Caco-2 (cell line): ENCODE measurements at regions not wholly inside any gene's neighbourhood (a gene's known extent, or its start where the extent isn't known, plus 50 kb on each side); places are given as distances from the start of the nearest gene placed in this dataset.

Experiments
- BruUV-seq: library from RNA; stranded (reverse); fragments of 400-500 nt; replicated peaks from 2 replicates; lab custom pipeline; 2021; lab: Mats Ljungman, UMichigan
- CTCF ChIA-PET: fragments of 300-600 bp; sonication (Branson Sonifier 250); formaldehyde crosslinking; loops from one replicate; lab custom pipeline; 2022; ENCODE audit warnings: antibody characterized with exemption; lab: Charles Lee
- POLR2A ChIA-PET: fragments of 300-600 bp; sonication (Branson Sonifier 250); formaldehyde crosslinking; loops from one replicate; lab custom pipeline; 2022; ENCODE audit warnings: antibody characterized with exemption; lab: Charles Lee
- DNase-seq, 2 experiments: peaks; one replicate each; pipeline versions ENCODE4 v3.0.0 to v3.0.0-alpha.2; 2020 to 2022
- H3K27me3 ChIP-seq: replicated peaks from 2 replicates; pipeline ENCODE4 v1.6.0; 2011; ENCODE audit warnings: low read length; ENCODE audit not compliant: control insufficient read depth, insufficient read depth
- H3K36me3 ChIP-seq: 2 replicates; pipeline ENCODE4 v1.5.1; 2011; ENCODE audit warnings: low read length; ENCODE audit not compliant: control insufficient read depth, insufficient read depth
- H3K4me1 ChIP-seq: fragments of 250-450 bp; sonication (Bioruptor Pico); 2 replicates; pipeline ENCODE4 v1.5.1; 2020; ENCODE audit warnings: mild to moderate bottlenecking
- H3K4me3 ChIP-seq: 2 replicates; pipeline ENCODE4 v1.5.1; 2011; ENCODE audit warnings: low read depth, mild to moderate bottlenecking, control low read depth, low read length
- H3K9me3 ChIP-seq: fragments of 250-450 bp; sonication (Bioruptor Pico); 2 replicates; pipeline ENCODE4 v1.5.1; 2020; ENCODE audit warnings: mild to moderate bottlenecking, moderate library complexity
- H3K27ac Mint-ChIP-seq: one replicate; pipeline ENCODE4 v1.8.0; 2022; ENCODE audit warnings: mixed read lengths; ENCODE audit not compliant: unreplicated experiment
- H3K27me3 Mint-ChIP-seq: one replicate; pipeline ENCODE4 v1.8.0; 2022; ENCODE audit warnings: mixed read lengths; ENCODE audit not compliant: insufficient read depth, unreplicated experiment
- H3K36me3 Mint-ChIP-seq: one replicate; pipeline ENCODE4 v1.8.0; 2022; ENCODE audit warnings: mild to moderate bottlenecking, mixed read lengths; ENCODE audit not compliant: insufficient read depth, unreplicated experiment
- H3K4me1 Mint-ChIP-seq: one replicate; pipeline ENCODE4 v1.8.0; 2022; ENCODE audit warnings: low read depth, mixed read lengths; ENCODE audit not compliant: unreplicated experiment
- H3K4me3 Mint-ChIP-seq: one replicate; pipeline ENCODE4 v1.8.0; 2022; ENCODE audit warnings: mild to moderate bottlenecking, moderate library complexity, mixed read lengths; ENCODE audit not compliant: unreplicated experiment
- H3K9me3 Mint-ChIP-seq: one replicate; pipeline ENCODE4 v1.8.0; 2022; ENCODE audit warnings: mixed read lengths; ENCODE audit not compliant: unreplicated experiment
- intact Hi-C: fragments of 100-400 bp; cut with micrococcal nuclease; formaldehyde crosslinking; loops from one replicate; pipeline ENCODE4 v1.10.0; 2022; ENCODE audit not compliant: unreplicated experiment
- TF ChIP-seq, protein P1 (sequence below), 2 experiments: fragments of 200-600 bp in 1 of 2; IDR thresholded peaks; 1 replicate in 1 of 2; 2 replicates in 1 of 2; pipeline versions ENCODE4 v1.5.1 to v1.8.0; 2011 to 2022; ENCODE audit warnings: antibody characterized with exemption in 1 of 2, control low read depth in 1 of 2, inconsistent platforms in 1 of 2, low read depth in 1 of 2, low read length in 1 of 2, mild to moderate bottlenecking in 1 of 2, moderate library complexity in 1 of 2; ENCODE audit not compliant: insufficient read depth in 1 of 2, severe bottlenecking in 1 of 2, unreplicated experiment in 1 of 2

DNA sequence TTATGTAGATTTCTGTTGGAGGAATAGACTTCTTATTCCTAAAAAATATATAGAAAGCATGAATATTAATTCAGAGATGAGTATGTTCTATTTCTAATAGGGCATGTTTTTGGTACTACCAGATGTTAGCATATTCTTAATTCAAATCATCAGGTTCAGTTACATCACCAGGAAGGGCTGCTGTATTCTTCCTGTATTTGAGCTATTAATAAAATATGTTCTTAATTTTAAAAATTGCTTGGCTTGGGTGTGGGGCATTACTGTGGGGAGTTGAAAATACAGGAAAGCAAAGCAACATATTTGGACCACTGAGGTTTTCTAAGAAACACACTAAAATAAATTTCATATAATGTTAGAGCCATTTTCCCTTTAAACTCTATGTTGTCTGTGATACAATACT lies 343.0 kb downstream of the EPHA4 start:
- POLR2A ChIA-PET = no interaction called here
- no TSS peak for BruUV-seq
- Histone ChIP-seq H3K9me3 (no peaks in the 10 kb centered on the region), H3K4me3 (no peak overlapping the region), H3K36me3 (no peaks in the 10 kb centered on the region), H3K4me1 (no peaks in the 10 kb centered on the region), H3K27me3 (no peaks in the 10 kb centered on the region)
- TF ChIP-seq, protein P1, sequence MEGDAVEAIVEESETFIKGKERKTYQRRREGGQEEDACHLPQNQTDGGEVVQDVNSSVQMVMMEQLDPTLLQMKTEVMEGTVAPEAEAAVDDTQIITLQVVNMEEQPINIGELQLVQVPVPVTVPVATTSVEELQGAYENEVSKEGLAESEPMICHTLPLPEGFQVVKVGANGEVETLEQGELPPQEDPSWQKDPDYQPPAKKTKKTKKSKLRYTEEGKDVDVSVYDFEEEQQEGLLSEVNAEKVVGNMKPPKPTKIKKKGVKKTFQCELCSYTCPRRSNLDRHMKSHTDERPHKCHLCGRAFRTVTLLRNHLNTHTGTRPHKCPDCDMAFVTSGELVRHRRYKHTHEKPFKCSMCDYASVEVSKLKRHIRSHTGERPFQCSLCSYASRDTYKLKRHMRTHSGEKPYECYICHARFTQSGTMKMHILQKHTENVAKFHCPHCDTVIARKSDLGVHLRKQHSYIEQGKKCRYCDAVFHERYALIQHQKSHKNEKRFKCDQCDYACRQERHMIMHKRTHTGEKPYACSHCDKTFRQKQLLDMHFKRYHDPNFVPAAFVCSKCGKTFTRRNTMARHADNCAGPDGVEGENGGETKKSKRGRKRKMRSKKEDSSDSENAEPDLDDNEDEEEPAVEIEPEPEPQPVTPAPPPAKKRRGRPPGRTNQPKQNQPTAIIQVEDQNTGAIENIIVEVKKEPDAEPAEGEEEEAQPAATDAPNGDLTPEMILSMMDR (IDR thresholded peaks at IDR 0.05; ENCODE audit: insufficient read depth in 1 of 2, low read depth in 1 of 2, low read length in 1 of 2, severe bottlenecking in 1 of 2, unreplicated experiment in 1 of 2) = no peak
- H3K4me3 Mint-ChIP-seq = no peak overlapping the region
- intact Hi-C loops = no loop called here
- CTCF ChIA-PET = no interaction called here
- no peaks in the 10 kb centered on the region for H3K27me3 Mint-ChIP-seq
- no peaks in the 10 kb centered on the region for H3K36me3 Mint-ChIP-seq
- DNase-seq = no peak
- no peak overlapping the region for H3K27ac Mint-ChIP-seq
- H3K4me1 Mint-ChIP-seq = no peaks in the 10 kb centered on the region
- H3K9me3 Mint-ChIP-seq = peaks cover 5% of the 10 kb centered on the region

DNA sequence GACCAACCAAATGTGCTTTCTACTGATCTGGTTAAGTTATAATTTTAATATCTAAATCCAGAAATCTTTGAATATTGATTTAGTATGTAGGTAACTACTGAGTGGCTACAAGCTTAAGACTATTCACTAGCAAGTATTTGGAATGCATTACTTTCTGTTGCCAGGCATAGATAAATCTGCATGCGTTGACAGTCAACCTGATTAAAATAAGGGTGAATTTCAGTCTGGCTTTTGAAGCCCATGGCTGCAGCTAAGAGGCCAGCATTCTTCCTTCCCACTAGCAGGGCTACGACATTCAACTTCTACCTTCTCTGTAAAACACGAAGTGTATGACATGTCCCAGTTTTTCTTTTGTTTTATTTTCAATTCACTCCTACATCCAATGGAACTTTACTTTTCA lies 340.6 kb downstream of the EPHA4 start:
- H3K4me1 Mint-ChIP-seq = no peaks in the 10 kb centered on the region
- no peaks in the 10 kb centered on the region for H3K4me1 ChIP-seq
- no TSS peak for BruUV-seq
- H3K27me3 ChIP-seq = no peaks in the 10 kb centered on the region
- no peaks in the 10 kb centered on the region for H3K27me3 Mint-ChIP-seq
- no peaks in the 10 kb centered on the region for H3K36me3 Mint-ChIP-seq
- CTCF ChIA-PET = no interaction called here
- intact Hi-C loops = no loop called here
- DNase-seq = no peak
- H3K9me3 Mint-ChIP-seq = peaks cover 10% of the 10 kb centered on the region
- no peaks in the 10 kb centered on the region for H3K36me3 ChIP-seq
- H3K4me3 ChIP-seq = no peak overlapping the region
- TF ChIP-seq, protein P1 (IDR thresholded peaks at IDR 0.05; ENCODE audit: insufficient read depth in 1 of 2, low read depth in 1 of 2, low read length in 1 of 2, severe bottlenecking in 1 of 2, unreplicated experiment in 1 of 2) = no peak
- H3K27ac Mint-ChIP-seq = no peak overlapping the region
- POLR2A ChIA-PET = no interaction called here
- H3K4me3 Mint-ChIP-seq = no peak overlapping the region
- H3K9me3 ChIP-seq = no peaks in the 10 kb centered on the region

DNA sequence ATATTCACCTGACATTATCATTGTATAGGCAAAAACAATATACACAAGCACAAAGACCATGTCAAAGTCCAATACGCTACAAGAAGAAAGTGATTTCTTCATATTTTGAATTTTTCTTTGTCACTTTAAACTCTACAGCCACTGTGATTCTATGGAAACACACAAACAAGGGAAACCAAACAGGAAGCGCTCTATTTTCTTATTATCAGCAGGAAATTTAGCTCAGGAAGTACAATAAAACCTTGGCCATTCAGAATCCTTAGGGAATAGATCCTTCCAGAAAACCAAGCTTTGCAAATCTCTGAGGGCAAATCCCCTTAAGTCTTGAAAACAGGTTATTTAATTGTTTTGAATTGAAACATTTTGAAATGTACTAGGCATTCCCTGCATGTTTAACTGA lies 336.2 kb downstream of the EPHA4 start:
- ChIA-PET CTCF (no interaction called here), POLR2A (no interaction called here)
- no peak overlapping the region for H3K4me3 Mint-ChIP-seq
- DNase-seq = no peak
- Histone ChIP-seq H3K36me3 (no peaks in the 10 kb centered on the region), H3K4me1 (no peaks in the 10 kb centered on the region), H3K27me3 (no peaks in the 10 kb centered on the region), H3K4me3 (no peak overlapping the region), H3K9me3 (no peaks in the 10 kb centered on the region)
- H3K36me3 Mint-ChIP-seq = no peaks in the 10 kb centered on the region
- no peak overlapping the region for H3K27ac Mint-ChIP-seq
- no TSS peak for BruUV-seq
- no peaks in the 10 kb centered on the region for H3K4me1 Mint-ChIP-seq
- intact Hi-C loops = no loop called here
- peaks cover 10% of the 10 kb centered on the region for H3K9me3 Mint-ChIP-seq
- TF ChIP-seq, protein P1 (IDR thresholded peaks at IDR 0.05; ENCODE audit: insufficient read depth in 1 of 2, low read depth in 1 of 2, low read length in 1 of 2, severe bottlenecking in 1 of 2, unreplicated experiment in 1 of 2) = no peak
- no peaks in the 10 kb centered on the region for H3K27me3 Mint-ChIP-seq
